Pancreas (tissue), 10 donors: ENCODE measurements at regions not wholly inside any gene's neighbourhood (a gene's known extent, or its start where the extent isn't known, plus 50 kb on each side); places are given as distances from the start of the nearest gene placed in this dataset.

Experiments used
- ATAC-seq, 4 donors: fragments of 200-7000 bp; cut with Tn5 transposase; one replicate each; pipeline versions ENCODE4 v1.8.0 to v1.9.1; 2020; ENCODE audit warnings: mild to moderate bottlenecking in 4 of 4, moderate library complexity in 4 of 4
- DNase-seq, 6 donors: peaks; one replicate each; pipeline ENCODE4 v3.0.0-alpha.2; 2020
- FAIRE-seq: peaks from 2 replicates; lab custom pipeline; 2012; peaks lifted over from hg19 to GRCh38; lab: Jason Lieb, UNC
- H3K27ac ChIP-seq, 4 donors: fragments of 200-600 bp; sonication (generic); 1 replicate in 3 of 4; 2 replicates in 1 of 4; pipeline versions ENCODE4 v1.5.0 to v1.8.0; 2020
- H3K27me3 ChIP-seq, 4 donors: fragments of 200-600 bp; one replicate each; pipeline ENCODE4 v1.8.0; 2021
- H3K36me3 ChIP-seq, 3 donors: fragments of 200-600 bp; sonication (generic) in 1 of 3; one replicate each; pipeline versions ENCODE4 v1.5.0 to v1.8.0; 2020 to 2021
- H3K4me1 ChIP-seq, 3 donors: fragments of 200-600 bp; one replicate each; pipeline ENCODE4 v1.8.0; 2021
- H3K4me3 ChIP-seq, 4 donors: fragments of 200-600 bp; sonication (generic) in 2 of 4; one replicate each; pipeline versions ENCODE4 v1.5.0 to v1.8.0; 2020 to 2021
- H3K9me3 ChIP-seq, 4 donors: fragments of 200-600 bp; one replicate each; pipeline ENCODE4 v1.8.0; 2021
- CTCF ChIP-seq, 4 donors: fragments of 200-600 bp; sonication (generic) in 3 of 4; IDR thresholded peaks; one replicate each; pipeline versions ENCODE4 v1.5.0 to v1.8.0; 2021; ENCODE audit warnings: antibody characterized with exemption in 4 of 4
- WGBS, 2 donors: extraction: QIAGEN DNeasy Blood & Tissue Kit; methylation state at CpG; one replicate each; pipeline ENCODE4 v1.1.7; 2013; 5-methylcytosine and 5-hydroxymethylcytosine counted together
- intact Hi-C, 3 donors: fragments of 100-400 bp; cut with DNase I; formaldehyde crosslinking; loops; one replicate each; pipeline versions ENCODE4 v1.11.1 to v1.14.2; 2022
- donor health status: healthy with polysubstance abuse.
- donor health status: DM: no; HTN: no; CAD: no; lungs with moderate emphysema.
- donor health status: DM: no; HTN: no; CAD: no.
- donor health status: control.
- donor health status: control.
- donor health status: Bipolar disorder and iron deficiency.
- donor health status: DM: yes; HTN: yes; CAD: no.
- donor health status: DM: no; HTN: no; CAD: no.
- donor health status: DM: no; HTN: no; CAD: no.
- donor health status: DM: yes; HTN: yes; CAD: no.

- Histone ChIP-seq H3K4me3 (no peak overlapping the region), H3K9me3 (no peaks in the 10 kb centered on the region), H3K36me3 (no peaks in the 10 kb centered on the region), H3K27me3 (no peaks in the 10 kb centered on the region), H3K27ac (no peak overlapping the region), H3K4me1 (peaks cover 0 to 3% (median 0%) of the 10 kb centered on the region in 3 donors)
- no peak for FAIRE-seq
- no peak for ATAC-seq
- TF ChIP-seq CTCF (IDR thresholded peaks at IDR 0.05), result no peak
- no peak for DNase-seq
- 66 to 68% methylated on average over 2 of the region's 2 CpGs for WGBS, 2 donors
- intact Hi-C loops, result no loop called here
Observed at GRCh38 chr18:43526426-43527145, 249.3 kb upstream of the SYT4 start.

DNA sequence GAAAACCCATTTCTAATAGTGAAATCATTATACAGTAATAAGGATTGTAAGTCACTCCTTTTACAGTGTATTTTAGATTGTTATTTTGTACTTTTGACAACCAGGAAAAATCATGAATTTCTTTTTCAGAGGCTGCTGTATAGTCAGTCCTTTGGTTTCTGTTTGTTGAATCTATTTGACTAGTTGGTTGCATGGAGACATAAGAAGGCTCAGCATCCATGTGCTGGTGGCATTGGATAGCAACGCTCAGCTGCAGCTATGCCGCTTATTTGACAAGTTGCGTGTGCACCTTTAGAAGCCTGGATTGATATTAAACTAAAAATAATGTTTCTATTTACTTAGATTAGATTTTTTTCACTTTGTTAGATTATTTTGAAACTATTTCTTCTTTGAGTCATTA lies 254.1 kb upstream of the SYT4 start:
- Histone ChIP-seq H3K9me3 (no peaks in the 10 kb centered on the region), H3K4me1 (no peaks in the 10 kb centered on the region), H3K36me3 (no peaks in the 10 kb centered on the region), H3K4me3 (no peak overlapping the region), H3K27ac (no peak overlapping the region), H3K27me3 (no peaks in the 10 kb centered on the region)
- no peak for TF ChIP-seq CTCF (IDR thresholded peaks at IDR 0.05)
- intact Hi-C loops, result no loop called here
- no peak for FAIRE-seq
- DNase-seq, result no peak
- ATAC-seq, result peak in 2 of 4 donors; percentile 53 to 67
- 90 to 91% methylated on average over 3 of the region's 3 CpGs for WGBS, 2 donors

GRCh38 chr18:43533371-43533770 lies 256.1 kb upstream of the SYT4 start:
- FAIRE-seq (no peak), DNase-seq (no peak), ATAC-seq (no peak)
- Histone ChIP-seq H3K27ac (no peak overlapping the region), H3K36me3 (no peaks in the 10 kb centered on the region), H3K4me3 (no peak overlapping the region), H3K4me1 (no peaks in the 10 kb centered on the region), H3K9me3 (no peaks in the 10 kb centered on the region), H3K27me3 (no peaks in the 10 kb centered on the region)
- WGBS, 2 donors, result 75 to 88% methylated on average over 1 of the region's 1 CpG
- intact Hi-C loops, result no loop called here
- no peak for TF ChIP-seq CTCF (IDR thresholded peaks at IDR 0.05)

DNA sequence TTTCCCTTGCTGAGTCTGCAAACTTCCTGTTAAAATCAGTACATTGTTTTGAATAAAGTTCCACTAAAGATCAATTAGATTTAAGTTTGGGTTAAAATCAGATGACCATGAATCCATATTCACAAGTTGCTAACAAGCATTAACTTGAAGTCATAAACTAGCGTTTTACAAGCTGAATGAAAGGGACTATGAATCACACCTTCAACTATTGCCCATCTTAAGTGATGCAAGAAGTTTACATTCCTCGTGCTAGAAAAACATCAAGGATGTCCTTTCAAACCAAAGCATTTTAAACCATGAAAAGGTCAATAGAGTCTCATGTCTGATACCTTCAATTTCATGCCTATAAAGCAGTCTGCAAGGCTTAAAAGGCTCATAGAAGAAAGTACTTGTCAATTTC lies 257.2 kb upstream of the SYT4 start:
- H3K9me3 ChIP-seq, result no peaks in the 10 kb centered on the region
- WGBS, 2 donors, result 13 to 20% methylated on average over 2 of the region's 2 CpGs
- no peaks in the 10 kb centered on the region for H3K36me3 ChIP-seq
- FAIRE-seq (no peak), DNase-seq (no peak), ATAC-seq (no peak)
- no peaks in the 10 kb centered on the region for H3K4me1 ChIP-seq
- intact Hi-C loops, result no loop called here
- TF ChIP-seq CTCF (IDR thresholded peaks at IDR 0.05), result no peak
- no peaks in the 10 kb centered on the region for H3K27me3 ChIP-seq
- H3K27ac ChIP-seq, result no peak overlapping the region
- H3K4me3 ChIP-seq, result no peak overlapping the region

DNA sequence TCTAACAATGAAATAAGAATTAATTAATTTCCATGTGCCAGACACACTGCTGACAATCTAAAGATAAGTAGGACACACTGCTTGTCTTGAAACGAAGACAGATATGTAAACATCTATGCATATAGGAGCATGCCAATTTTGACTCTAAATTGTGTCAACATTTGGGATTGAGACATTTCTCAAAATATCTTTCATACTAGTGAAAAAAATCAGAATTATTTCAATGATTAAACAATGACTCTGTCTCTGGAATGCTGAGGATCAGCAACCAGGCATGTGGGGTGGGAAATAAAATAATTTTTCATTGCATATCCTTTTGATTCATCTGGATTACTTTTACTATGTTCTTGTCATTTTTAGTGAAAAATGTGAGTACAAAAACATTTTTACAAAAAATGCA lies 262.6 kb upstream of the SYT4 start:
- intact Hi-C loops, result no loop called here
- TF ChIP-seq CTCF (IDR thresholded peaks at IDR 0.05), result no peak
- WGBS, 2 donors, result 5 to 15% methylated on average over 1 of the region's 1 CpG

More for the DNA sequence above, 262.6 kb upstream of the SYT4 start:
- ATAC-seq (no peak), DNase-seq (no peak), FAIRE-seq (no peak)
- Histone ChIP-seq H3K27ac (no peak overlapping the region), H3K36me3 (no peaks in the 10 kb centered on the region), H3K27me3 (no peaks in the 10 kb centered on the region), H3K4me1 (no peaks in the 10 kb centered on the region), H3K4me3 (no peak overlapping the region), H3K9me3 (no peaks in the 10 kb centered on the region)
